IMR-90 (cell line): ENCODE measurements at regions not wholly inside any gene's neighbourhood (a gene's known extent, or its start where the extent isn't known, plus 50 kb on each side); places are given as distances from the start of the nearest gene placed in this dataset.

Source experiments
- ATAC-seq: fragments of 200-7000 bp; cut with Tn5 transposase; 2 replicates; pipeline ENCODE4 v1.9.1; 2020; ENCODE audit warnings: low read depth, mild to moderate bottlenecking, moderate library complexity
- BruUV-seq: library from RNA; stranded (reverse); fragments of 400-500 nt; replicated peaks from 2 replicates; lab custom pipeline; 2021; lab: Mats Ljungman, UMichigan
- CTCF ChIA-PET: fragments of 300-600 bp; formaldehyde crosslinking; extraction: SDS; loops from one replicate; lab custom pipeline; 2021; ENCODE audit warnings: antibody characterized with exemption; lab: Yijun Ruan, JAX
- POLR2A ChIA-PET: fragments of 300-600 bp; sonication (Branson Sonifier 250); formaldehyde crosslinking; loops from one replicate; lab custom pipeline; 2022; ENCODE audit warnings: antibody characterized with exemption; ENCODE audit not compliant: unreplicated experiment; lab: Charles Lee
- DNase-seq: peaks from one replicate; pipeline ENCODE4 v3.0.0; 2013
- H2AFZ ChIP-seq: replicated peaks from 2 replicates; pipeline ENCODE3; 2013; ENCODE audit warnings: low read length, mild to moderate bottlenecking; ENCODE audit not compliant: poor library complexity
- H2AK5ac ChIP-seq: 2 replicates; pipeline ENCODE4 v1.6.1; 2013; ENCODE audit warnings: low read depth, low read length, inconsistent platforms
- H2AK9ac ChIP-seq: replicated peaks from 2 replicates; pipeline ENCODE3; 2013; ENCODE audit warnings: mild to moderate bottlenecking, low read depth, low read length, moderate library complexity; ENCODE audit not compliant: poor library complexity
- H2BK120ac ChIP-seq: 2 replicates; pipeline ENCODE4 v1.6.1; 2013; ENCODE audit warnings: low read depth, low read length, inconsistent platforms
- H2BK15ac ChIP-seq: 3 replicates; pipeline ENCODE4 v1.6.1; 2013; ENCODE audit warnings: low read depth, low read length, inconsistent platforms
- H2BK20ac ChIP-seq: 2 replicates; pipeline ENCODE4 v1.6.1; 2013; ENCODE audit warnings: low read depth, mild to moderate bottlenecking, inconsistent platforms, low read length, moderate library complexity
- H2BK5ac ChIP-seq: 2 replicates; pipeline ENCODE4 v1.6.1; 2013; ENCODE audit warnings: mild to moderate bottlenecking, low read depth, low read length, inconsistent platforms; ENCODE audit not compliant: poor library complexity, severe bottlenecking
- H3K14ac ChIP-seq: replicated peaks from 2 replicates; pipeline ENCODE4 v1.6.1; 2013; ENCODE audit warnings: low read depth, low read length, inconsistent platforms
- H3K18ac ChIP-seq: 2 replicates; pipeline ENCODE4 v1.6.1; 2013; ENCODE audit warnings: low read depth, low read length, control low read depth
- H3K23ac ChIP-seq: 2 replicates; pipeline ENCODE4 v1.6.1; 2013; ENCODE audit warnings: low read depth, low read length, inconsistent platforms
- H3K27ac ChIP-seq: 2 replicates; pipeline ENCODE4 v1.5.1; 2013; ENCODE audit warnings: mild to moderate bottlenecking, control low read depth, low read length; ENCODE audit not compliant: insufficient read depth
- H3K27me3 ChIP-seq: 2 replicates; pipeline ENCODE4 v1.6.1; 2013; ENCODE audit warnings: low read length; ENCODE audit not compliant: control insufficient read depth, insufficient read depth
- H3K36me3 ChIP-seq: 2 replicates; pipeline ENCODE4 v1.6.1; 2013; ENCODE audit warnings: low read length, mixed read lengths; ENCODE audit not compliant: control insufficient read depth, insufficient read depth
- H3K4ac ChIP-seq: 2 replicates; pipeline ENCODE4 v1.6.1; 2013; ENCODE audit warnings: low read depth, low read length, inconsistent platforms
- H3K4me1 ChIP-seq: 2 replicates; pipeline ENCODE4 v1.6.1; 2013; ENCODE audit warnings: low read length, mixed read lengths; ENCODE audit not compliant: control insufficient read depth, insufficient read depth
- H3K4me2 ChIP-seq: 2 replicates; pipeline ENCODE4 v1.6.1; 2013; ENCODE audit warnings: low read depth, mild to moderate bottlenecking, control low read depth, low read length, moderate library complexity
- H3K4me3 ChIP-seq: 2 replicates; pipeline ENCODE4 v1.5.1; 2013; ENCODE audit warnings: low read depth, mild to moderate bottlenecking, control low read depth, low read length, moderate library complexity; ENCODE audit not compliant: insufficient read depth
- H3K56ac ChIP-seq: 2 replicates; pipeline ENCODE4 v1.6.1; 2013; ENCODE audit warnings: low read length, inconsistent platforms; ENCODE audit not compliant: insufficient read depth; ENCODE audit errors: extremely low read depth
- H3K79me1 ChIP-seq, 2 experiments: 2 replicates each; pipeline ENCODE4 v1.6.1; 2013; ENCODE audit warnings: low read length in 2 of 2, inconsistent platforms in 1 of 2, low read depth in 1 of 2
- H3K9ac ChIP-seq: 2 replicates; pipeline ENCODE4 v1.6.1; 2013; ENCODE audit warnings: low read depth, low read length, control low read depth
- H3K9me1 ChIP-seq: 2 replicates; pipeline ENCODE4 v1.6.1; 2013; ENCODE audit warnings: low read length, inconsistent platforms; ENCODE audit not compliant: insufficient read depth
- H3K9me3 ChIP-seq: 2 replicates; pipeline ENCODE4 v1.6.1; 2013; ENCODE audit warnings: low read length; ENCODE audit not compliant: control insufficient read depth, insufficient read depth
- H4K20me1 ChIP-seq: 2 replicates; pipeline ENCODE4 v1.6.1; 2013; ENCODE audit warnings: low read length, inconsistent platforms; ENCODE audit not compliant: insufficient read depth
- H4K5ac ChIP-seq: 2 replicates; pipeline ENCODE4 v1.6.1; 2013; ENCODE audit warnings: mild to moderate bottlenecking, low read depth, low read length, control low read depth
- H4K8ac ChIP-seq, 2 experiments: 2 replicates each; pipeline ENCODE4 v1.6.1; 2013; ENCODE audit warnings: low read depth in 2 of 2, low read length in 2 of 2, control low read depth in 1 of 2, inconsistent platforms in 1 of 2
- H4K91ac ChIP-seq: 2 replicates; pipeline ENCODE4 v1.6.1; 2013; ENCODE audit warnings: low read depth, low read length, inconsistent platforms; ENCODE audit not compliant: insufficient read depth
- BHLHE40 ChIP-seq: fragments of 150-350 bp; IDR thresholded peaks from 2 replicates; pipeline ENCODE4 v1.6.1; 2016; ENCODE audit warnings: mild to moderate bottlenecking, low read depth, low read length
- CEBPB ChIP-seq: IDR thresholded peaks from 2 replicates; pipeline ENCODE4 v1.6.1; 2012; ENCODE audit warnings: low read depth, low read length, improper control_type of control experiment
- CHD1 ChIP-seq: IDR thresholded peaks from 2 replicates; pipeline ENCODE4 v1.6.1; 2012; ENCODE audit warnings: low read depth, low read length, improper control_type of control experiment
- FOS ChIP-seq: fragments of 150-350 bp; IDR thresholded peaks from 2 replicates; pipeline ENCODE4 v1.6.1; 2016; ENCODE audit warnings: low read depth, low read length
- NFE2L2 ChIP-seq: fragments of 150-350 bp; IDR thresholded peaks from 2 replicates; pipeline ENCODE4 v1.6.1; 2016; ENCODE audit warnings: low read depth, mild to moderate bottlenecking, low read length
- RFX5 ChIP-seq: IDR thresholded peaks from 2 replicates; pipeline ENCODE4 v1.8.0; 2012; ENCODE audit warnings: low read depth, mild to moderate bottlenecking, low read length, moderate library complexity
- WGBS, 2 experiments: methylation state at CpG; one replicate each; pipeline versions ENCODE4 v1.1.5 to v1.1.7; 2013; ENCODE audit warnings: missing lambda C conversion rate in 2 of 2; ENCODE audit not compliant: insufficient read length in 1 of 2; ENCODE audit errors: extremely low coverage in 2 of 2; 5-methylcytosine and 5-hydroxymethylcytosine counted together
- dilution Hi-C: fragments of 300-500 bp; cut with HindIII; formaldehyde crosslinking; loops from one replicate; pipeline ENCODE4 v1.14.3; 2018; ENCODE audit warnings: low sequenced_read_pairs; ENCODE audit not compliant: unreplicated experiment
- in situ Hi-C: fragments of 300-500 bp; cut with MboI; formaldehyde crosslinking; loops from 3 replicates; pipeline ENCODE4 v1.14.3; 2019; ENCODE audit warnings: low sequenced_read_pairs, inconsistent platforms, mixed read lengths
- intact Hi-C: fragments of 100-400 bp; cut with micrococcal nuclease; formaldehyde crosslinking; loops from 2 replicates; pipeline ENCODE4 v1.10.0; 2022
- TF ChIP-seq, protein P1 (sequence below): fragments of 150-350 bp; IDR thresholded peaks from 2 replicates; pipeline ENCODE4 v1.6.1; 2016; ENCODE audit warnings: low read depth, mild to moderate bottlenecking, low read length, moderate library complexity, borderline replicate concordance
- TF ChIP-seq, protein P2 (sequence below): fragments of 150-350 bp; IDR thresholded peaks from 2 replicates; pipeline ENCODE4 v1.6.1; 2017; ENCODE audit warnings: mild to moderate bottlenecking, antibody characterized with exemption, low read length, low read depth

DNA sequence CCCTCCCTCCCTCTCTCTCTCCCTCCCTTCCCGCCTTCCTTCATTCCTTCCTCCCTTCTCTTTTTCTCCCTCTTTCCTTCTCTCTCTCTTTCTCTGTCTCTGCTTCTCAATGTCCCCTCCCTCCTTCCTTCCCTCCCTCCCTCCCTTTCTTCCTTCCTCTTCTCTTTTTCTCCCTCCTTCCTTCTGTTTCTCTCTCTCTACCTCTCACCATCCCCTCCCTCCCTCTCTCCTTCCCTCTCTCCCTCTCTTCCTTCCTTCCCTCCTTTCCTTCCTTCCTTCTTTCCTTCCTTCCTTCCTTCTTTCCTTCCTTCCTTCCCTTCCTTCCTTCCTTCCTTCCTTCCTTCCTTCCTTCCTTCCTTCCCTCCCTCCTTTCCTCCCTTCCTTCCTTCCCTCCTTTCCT, 504.6 kb downstream of the EPHA3 start:
- POLR2A ChIA-PET = no interaction called here
- Histone ChIP-seq H3K27ac (no peak overlapping the region), H2AK5ac (no peak overlapping the region), H3K56ac (no peak overlapping the region), H3K79me1 (no peaks in the 10 kb centered on the region), H2BK5ac (no peak overlapping the region), H4K8ac (no peak overlapping the region), H3K4me3 (no peak overlapping the region), H4K20me1 (no peaks in the 10 kb centered on the region), H3K4me1 (no peaks in the 10 kb centered on the region), H2BK20ac (no peak overlapping the region), H3K9ac (no peak overlapping the region), H3K4ac (no peak overlapping the region), H2BK120ac (no peak overlapping the region), H4K5ac (no peak overlapping the region), H2AK9ac (no peak overlapping the region), H2AFZ (no peak overlapping the region), H4K91ac (no peak overlapping the region), H3K23ac (no peak overlapping the region), H3K27me3 (no peaks in the 10 kb centered on the region), H3K36me3 (no peaks in the 10 kb centered on the region), H3K14ac (no peak overlapping the region), H3K9me3 (peaks cover 3% of the 10 kb centered on the region; the same call in 1 of the 2 replicates), H3K18ac (no peak overlapping the region), H2BK15ac (no peak overlapping the region), H3K4me2 (no peak overlapping the region), H3K9me1 (no peaks in the 10 kb centered on the region)
- no TSS peak for BruUV-seq
- dilution Hi-C loops = no loop called here
- intact Hi-C loops = no loop called here
- CTCF ChIA-PET = no interaction called here
- no peak for DNase-seq
- TF ChIP-seq, protein P1, sequence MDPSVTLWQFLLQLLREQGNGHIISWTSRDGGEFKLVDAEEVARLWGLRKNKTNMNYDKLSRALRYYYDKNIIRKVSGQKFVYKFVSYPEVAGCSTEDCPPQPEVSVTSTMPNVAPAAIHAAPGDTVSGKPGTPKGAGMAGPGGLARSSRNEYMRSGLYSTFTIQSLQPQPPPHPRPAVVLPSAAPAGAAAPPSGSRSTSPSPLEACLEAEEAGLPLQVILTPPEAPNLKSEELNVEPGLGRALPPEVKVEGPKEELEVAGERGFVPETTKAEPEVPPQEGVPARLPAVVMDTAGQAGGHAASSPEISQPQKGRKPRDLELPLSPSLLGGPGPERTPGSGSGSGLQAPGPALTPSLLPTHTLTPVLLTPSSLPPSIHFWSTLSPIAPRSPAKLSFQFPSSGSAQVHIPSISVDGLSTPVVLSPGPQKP = no peak
- no peak for TF ChIP-seq FOS
- TF ChIP-seq BHLHE40 = no peak
- no peak for TF ChIP-seq NFE2L2
- TF ChIP-seq CHD1 = no peak
- no peak for TF ChIP-seq CEBPB
- TF ChIP-seq RFX5 = no peak
- TF ChIP-seq, protein P2, sequence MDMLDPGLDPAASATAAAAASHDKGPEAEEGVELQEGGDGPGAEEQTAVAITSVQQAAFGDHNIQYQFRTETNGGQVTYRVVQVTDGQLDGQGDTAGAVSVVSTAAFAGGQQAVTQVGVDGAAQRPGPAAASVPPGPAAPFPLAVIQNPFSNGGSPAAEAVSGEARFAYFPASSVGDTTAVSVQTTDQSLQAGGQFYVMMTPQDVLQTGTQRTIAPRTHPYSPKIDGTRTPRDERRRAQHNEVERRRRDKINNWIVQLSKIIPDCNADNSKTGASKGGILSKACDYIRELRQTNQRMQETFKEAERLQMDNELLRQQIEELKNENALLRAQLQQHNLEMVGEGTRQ = no peak
- no peak for ATAC-seq
- in situ Hi-C loops = no loop called here
- WGBS, 2 experiments = 100% methylated on average over 1 of the region's 1 CpG; no CpG with 5 or more reads in 1 of the 2 experiments
